GM20000 (cell line): ENCODE measurements at regions not wholly inside any gene's neighbourhood (a gene's known extent, or its start where the extent isn't known, plus 50 kb on each side); places are given as distances from the start of the nearest gene placed in this dataset.

Experiments used
- DNase-seq: peaks from one replicate; pipeline ENCODE4 v3.0.0; 2012; ENCODE audit warnings: low spot score
- CTCF ChIP-seq: IDR thresholded peaks from 2 replicates; pipeline ENCODE4 v1.5.1; 2012; ENCODE audit warnings: mild to moderate bottlenecking, control low read depth; ENCODE audit errors: extremely low read depth, missing control alignments

DNA sequence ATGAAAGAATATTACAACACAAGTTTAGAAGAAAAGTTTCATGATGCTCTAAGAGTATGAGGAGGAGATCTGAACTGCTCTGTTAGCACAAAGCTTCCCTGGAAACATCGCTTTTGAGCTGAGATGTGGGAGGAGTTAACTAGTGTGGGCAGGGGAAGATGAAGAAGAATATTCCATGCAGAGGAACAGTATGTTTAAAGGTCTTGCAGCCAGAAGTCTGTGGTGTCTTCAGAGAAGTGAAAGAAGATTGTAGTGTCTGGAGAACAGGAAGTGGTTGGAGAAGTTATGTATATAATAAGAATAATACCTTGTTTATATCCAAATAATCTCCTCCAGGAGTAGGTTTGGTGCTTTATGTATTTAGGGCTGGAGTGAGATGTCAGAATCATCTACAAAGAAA is 406.7 kb downstream of the MAN2A1 start:
- TF ChIP-seq CTCF: no peak
- no peak for DNase-seq

- no peak for DNase-seq
- no peak for TF ChIP-seq CTCF
Measured at GRCh38 chr5:110099572-110099971, 409.8 kb downstream of the MAN2A1 start.

DNA sequence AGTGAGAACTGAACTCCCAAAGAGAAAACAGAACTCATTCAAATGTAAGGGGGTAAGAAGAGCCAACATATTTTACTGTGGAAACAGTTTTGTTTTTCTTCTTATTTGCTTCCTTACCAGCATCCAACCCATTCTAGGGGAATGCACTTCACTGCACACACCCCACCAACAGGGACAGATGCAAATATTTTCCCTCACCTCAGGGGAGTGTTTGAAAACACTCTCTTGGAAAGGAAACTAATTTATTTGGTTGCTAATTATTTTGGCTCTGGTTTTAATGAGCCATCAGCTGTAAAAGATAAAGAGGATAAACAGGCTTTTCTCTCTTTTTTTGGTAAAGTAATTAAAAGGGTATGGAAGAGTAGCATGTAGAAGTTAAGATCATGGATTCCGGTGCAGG is 413.4 kb downstream of the MAN2A1 start:
- no peak for TF ChIP-seq CTCF

GRCh38 chr5:110104060-110104725 is 414.5 kb downstream of the MAN2A1 start:
- no peak for DNase-seq
- TF ChIP-seq CTCF: no peak

More for the DNA sequence above, 413.4 kb downstream of the MAN2A1 start:
- DNase-seq: no peak

- no peak for TF ChIP-seq CTCF
- no peak for DNase-seq
Measured at GRCh38 chr5:110104726-110105669, 415.3 kb downstream of the MAN2A1 start.

GRCh38 chr5:110105692-110106091 is 416.0 kb downstream of the MAN2A1 start:
- no peak for TF ChIP-seq CTCF

GRCh38 chr5:110106750-110107149 is 417.0 kb downstream of the MAN2A1 start:
- no peak for DNase-seq
- TF ChIP-seq CTCF: no peak

More at GRCh38 chr5:110105692-110106091, 416.0 kb downstream of the MAN2A1 start:
- no peak for DNase-seq
